Endothelial cell of umbilical vein (primary cell): ENCODE measurements at regions not wholly inside any gene's neighbourhood (a gene's known extent, or its start where the extent isn't known, plus 50 kb on each side); places are given as distances from the start of the nearest gene placed in this dataset.

ENCODE experiments used
- BruUV-seq: library from RNA; stranded (reverse); fragments of 400-500 nt; replicated peaks from 2 replicates; lab custom pipeline; 2021; lab: Mats Ljungman, UMichigan
- CTCF ChIA-PET: fragments of 300-600, 350-600 bp; sonication (Branson Sonifier 250); formaldehyde crosslinking; loops from one replicate; lab custom pipeline; 2021; ENCODE audit warnings: antibody characterized with exemption, inconsistent platforms; lab: Charles Lee
- POLR2A ChIA-PET: fragments of 300-600, 350-600 bp; sonication (Branson Sonifier 250); formaldehyde crosslinking; loops from one replicate; lab custom pipeline; 2021; ENCODE audit warnings: antibody characterized with exemption, inconsistent platforms; lab: Charles Lee
- DNase-seq: peaks from one replicate; pipeline ENCODE4 v3.0.0-alpha.2; 2011; ENCODE audit warnings: low read depth, low spot score
- FAIRE-seq: peaks from 2 replicates; lab custom pipeline; 2011; peaks lifted over from hg19 to GRCh38; lab: Jason Lieb, UNC
- H2AFZ ChIP-seq: 2 replicates; pipeline ENCODE4 v1.6.0; 2012; ENCODE audit warnings: low read depth, low read length, control low read depth, inconsistent platforms
- H3K27ac ChIP-seq: 2 replicates; pipeline ENCODE4 v1.5.1; 2011; ENCODE audit warnings: low read depth, mild to moderate bottlenecking, control low read depth, low read length, moderate library complexity; ENCODE audit not compliant: insufficient read depth
- H3K27me3 ChIP-seq, 2 experiments: 2 replicates each; pipeline versions ENCODE4 v1.6.0 to v1.6.1; 2011; ENCODE audit warnings: low read length in 2 of 2, mixed read lengths in 1 of 2; ENCODE audit not compliant: control insufficient read depth in 2 of 2, insufficient read depth in 2 of 2
- H3K36me3 ChIP-seq, 2 experiments: 2 replicates in 1 of 2; 3 replicates in 1 of 2; pipeline ENCODE4 v1.5.1; 2011; ENCODE audit warnings: low read length in 2 of 2, mild to moderate bottlenecking in 1 of 2, moderate library complexity in 1 of 2; ENCODE audit not compliant: control insufficient read depth in 2 of 2, insufficient read depth in 2 of 2; ENCODE audit errors: extremely low read depth in 1 of 2
- H3K4me1 ChIP-seq: 3 replicates; pipeline ENCODE4 v1.5.1; 2011; ENCODE audit warnings: mild to moderate bottlenecking, low read length; ENCODE audit not compliant: control insufficient read depth, insufficient read depth; ENCODE audit errors: extremely low read depth
- H3K4me2 ChIP-seq: 2 replicates; pipeline ENCODE4 v1.6.1; 2011; ENCODE audit warnings: low read length, control low read depth, mixed read lengths; ENCODE audit not compliant: insufficient read depth
- H3K4me3 ChIP-seq, 3 experiments: fragments of 200-600 bp in 1 of 3; sonication (generic), shearing (Covaris generic) in 1 of 3; replicated peaks in 1 of 3; 2 replicates each; pipeline ENCODE4 v1.5.1; 2011 to 2016; ENCODE audit warnings: control low read depth in 3 of 3, low read length in 3 of 3, mild to moderate bottlenecking in 2 of 3, inconsistent platforms in 1 of 3, low read depth in 1 of 3, moderate library complexity in 1 of 3; ENCODE audit not compliant: insufficient read depth in 1 of 3
- H3K79me2 ChIP-seq: 2 replicates; pipeline ENCODE4 v1.6.0; 2012; ENCODE audit warnings: low read length, inconsistent platforms; ENCODE audit not compliant: control insufficient read depth, insufficient read depth
- H3K9ac ChIP-seq: replicated peaks from 2 replicates; pipeline ENCODE3; 2011; ENCODE audit warnings: low read length, control low read depth; ENCODE audit not compliant: insufficient read depth; ENCODE audit errors: extremely low read depth
- H3K9me1 ChIP-seq: replicated peaks from 3 replicates; pipeline ENCODE4 v1.6.0; 2011; ENCODE audit warnings: mild to moderate bottlenecking, low read length; ENCODE audit not compliant: control insufficient read depth, insufficient read depth; ENCODE audit errors: extremely low read depth
- H3K9me3 ChIP-seq: replicated peaks from 2 replicates; pipeline ENCODE4 v1.5.1; 2012; ENCODE audit warnings: low read length, inconsistent platforms; ENCODE audit not compliant: control insufficient read depth, insufficient read depth
- H4K20me1 ChIP-seq: replicated peaks from 2 replicates; pipeline ENCODE3; 2011; ENCODE audit warnings: mild to moderate bottlenecking, low read length; ENCODE audit not compliant: control insufficient read depth, insufficient read depth; ENCODE audit errors: extremely low read depth
- EZH2 ChIP-seq: IDR thresholded peaks from 2 replicates; pipeline ENCODE4 v1.6.1; 2012; ENCODE audit warnings: borderline replicate concordance, low read depth, mild to moderate bottlenecking, moderate library complexity, low read length, inconsistent platforms; ENCODE audit not compliant: severe bottlenecking
- FOS ChIP-seq: IDR thresholded peaks from 2 replicates; pipeline ENCODE4 v1.6.1; 2011; ENCODE audit warnings: mild to moderate bottlenecking, low read length, moderate library complexity, borderline replicate concordance; ENCODE audit not compliant: insufficient read depth
- GATA2 ChIP-seq: IDR thresholded peaks from 2 replicates; pipeline ENCODE4 v1.7.0; 2011; ENCODE audit warnings: low read depth, mild to moderate bottlenecking, moderate library complexity, mixed read lengths, low read length; ENCODE audit not compliant: insufficient read length, insufficient read depth
- JUN ChIP-seq: IDR thresholded peaks from 2 replicates; pipeline ENCODE4 v1.6.1; 2011; ENCODE audit warnings: borderline replicate concordance, low read depth; ENCODE audit not compliant: insufficient read length, insufficient read depth
- MYC ChIP-seq: IDR thresholded peaks from one replicate; pipeline ENCODE4 v1.6.1; 2011; ENCODE audit warnings: mild to moderate bottlenecking, low read depth, low read length
- POLR2A ChIP-seq: IDR thresholded peaks from 2 replicates; pipeline ENCODE4 v1.6.1; 2012; ENCODE audit warnings: low read depth, mild to moderate bottlenecking, control low read depth, low read length
- POLR2AphosphoS5 ChIP-seq: IDR thresholded peaks from 2 replicates; pipeline ENCODE4 v1.6.1; 2012; ENCODE audit warnings: low read depth, mild to moderate bottlenecking, control low read depth, low read length, moderate library complexity; ENCODE audit not compliant: insufficient read depth
- dilution Hi-C: fragments of 300-500 bp; cut with MboI; formaldehyde crosslinking; loops from one replicate; pipeline ENCODE4 v1.15.0; 2019; ENCODE audit warnings: low sequenced_read_pairs; ENCODE audit not compliant: extremely low pct_ligation_motif_present
- intact Hi-C: fragments of 100-400 bp; cut with micrococcal nuclease; formaldehyde crosslinking; loops from one replicate; pipeline ENCODE4 v1.10.0; 2022
- TF ChIP-seq, protein P1 (sequence below), 2 donors: IDR thresholded peaks; 1 replicate in 1 of 2; 2 replicates in 1 of 2; pipeline ENCODE4 v1.5.1; 2011; ENCODE audit warnings: low read length in 2 of 2, mild to moderate bottlenecking in 2 of 2, moderate library complexity in 2 of 2, control low read depth in 1 of 2, inconsistent platforms in 1 of 2, low read depth in 1 of 2; ENCODE audit not compliant: insufficient read depth in 1 of 2; ENCODE audit errors: extremely low read depth in 1 of 2
- TF ChIP-seq, protein P2 (sequence below): IDR thresholded peaks from 2 replicates; pipeline ENCODE4 v1.6.1; 2011; ENCODE audit not compliant: insufficient read depth, insufficient read length

DNA sequence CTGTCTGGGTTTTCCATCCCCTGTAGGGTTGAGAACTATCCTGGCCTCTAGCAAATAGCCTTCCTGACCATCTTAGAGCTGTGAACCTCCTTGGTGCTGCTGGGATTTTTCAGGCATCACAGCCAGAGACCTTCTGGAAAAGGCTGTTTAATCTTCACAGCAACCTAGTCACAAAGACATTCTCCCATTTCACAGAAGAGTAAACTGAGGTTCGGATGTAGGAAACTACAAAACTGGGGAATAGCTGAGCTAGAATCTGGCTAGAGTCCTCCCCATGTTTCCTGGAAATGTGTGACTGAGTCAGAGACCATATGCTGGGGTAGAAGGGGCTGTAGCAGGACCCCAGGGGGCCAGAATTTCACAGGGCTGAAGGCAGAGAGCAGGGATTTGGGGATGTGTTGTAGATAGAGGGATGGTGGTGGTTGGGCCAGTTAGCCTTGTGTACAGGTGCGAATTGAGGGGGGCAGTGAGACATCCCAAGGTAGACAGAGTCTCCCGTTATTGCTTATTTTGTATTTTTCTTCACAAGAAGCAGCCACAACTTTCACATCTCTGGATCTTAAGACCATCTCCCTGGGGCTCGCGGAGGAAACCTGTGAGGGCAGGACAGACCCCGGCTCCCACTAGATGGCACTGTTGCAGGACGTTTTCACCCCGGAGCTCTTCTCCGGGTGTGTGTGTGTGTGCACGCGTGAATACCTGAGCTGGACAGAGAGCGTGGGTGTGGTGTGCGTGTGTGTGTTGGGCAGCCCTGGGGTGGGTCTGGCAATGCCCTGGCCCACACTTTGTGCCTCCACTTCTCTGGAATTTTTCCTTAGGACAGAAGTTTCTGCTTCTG lies 66.9 kb upstream of the PRR23C start:
- CTCF ChIA-PET: interaction anchor here (0.5 to 3.8 kb wide), 53 partner anchors 9 to 956 kb away, joined by 3 to 140 read pairs (median 4); partner anchors contain the start of gene COPB2
- Histone ChIP-seq H4K20me1 (no peaks in the 10 kb centered on the region), H3K9me3 (no peaks in the 10 kb centered on the region), H3K9ac (no peak overlapping the region), H3K4me3 (no peak overlapping the region), H3K4me1 (no peaks in the 10 kb centered on the region), H3K79me2 (no peaks in the 10 kb centered on the region), H2AFZ (no peak overlapping the region), H3K4me2 (no peak overlapping the region), H3K27ac (no peak overlapping the region), H3K36me3 (no peaks in the 10 kb centered on the region), H3K27me3 (no peaks in the 10 kb centered on the region), H3K9me1 (no peaks in the 10 kb centered on the region)
- FAIRE-seq (peak; percentile 83), DNase-seq (peak; percentile 34)
- POLR2A ChIA-PET: no interaction called here
- TF ChIP-seq, protein P1, sequence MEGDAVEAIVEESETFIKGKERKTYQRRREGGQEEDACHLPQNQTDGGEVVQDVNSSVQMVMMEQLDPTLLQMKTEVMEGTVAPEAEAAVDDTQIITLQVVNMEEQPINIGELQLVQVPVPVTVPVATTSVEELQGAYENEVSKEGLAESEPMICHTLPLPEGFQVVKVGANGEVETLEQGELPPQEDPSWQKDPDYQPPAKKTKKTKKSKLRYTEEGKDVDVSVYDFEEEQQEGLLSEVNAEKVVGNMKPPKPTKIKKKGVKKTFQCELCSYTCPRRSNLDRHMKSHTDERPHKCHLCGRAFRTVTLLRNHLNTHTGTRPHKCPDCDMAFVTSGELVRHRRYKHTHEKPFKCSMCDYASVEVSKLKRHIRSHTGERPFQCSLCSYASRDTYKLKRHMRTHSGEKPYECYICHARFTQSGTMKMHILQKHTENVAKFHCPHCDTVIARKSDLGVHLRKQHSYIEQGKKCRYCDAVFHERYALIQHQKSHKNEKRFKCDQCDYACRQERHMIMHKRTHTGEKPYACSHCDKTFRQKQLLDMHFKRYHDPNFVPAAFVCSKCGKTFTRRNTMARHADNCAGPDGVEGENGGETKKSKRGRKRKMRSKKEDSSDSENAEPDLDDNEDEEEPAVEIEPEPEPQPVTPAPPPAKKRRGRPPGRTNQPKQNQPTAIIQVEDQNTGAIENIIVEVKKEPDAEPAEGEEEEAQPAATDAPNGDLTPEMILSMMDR (IDR thresholded peaks at IDR 0.05; ENCODE audit: extremely low read depth in 1 of 2, insufficient read depth in 1 of 2, low read depth in 1 of 2, low read length in 2 of 2): peak; percentile 70 to 87
- no peak for TF ChIP-seq POLR2AphosphoS5
- no TSS peak for BruUV-seq
- intact Hi-C loops: no loop called here
- dilution Hi-C loops: no loop called here

DNA sequence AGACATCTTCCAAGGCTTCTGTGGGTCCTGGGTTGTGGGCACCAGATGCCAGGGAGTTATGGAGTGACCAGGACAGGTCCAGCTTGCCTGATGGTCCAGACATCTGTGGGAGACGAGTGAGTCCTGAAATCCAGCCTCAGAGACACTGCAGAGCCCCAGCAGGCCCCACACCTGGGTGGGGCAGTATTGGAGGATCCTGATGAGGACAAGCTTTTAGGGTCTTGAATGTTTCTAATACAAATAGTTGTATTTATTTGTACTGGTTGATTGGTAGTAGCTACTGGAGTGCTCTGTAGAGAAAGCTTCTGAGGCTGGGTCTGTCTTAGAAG lies 67.5 kb upstream of the PRR23C start:
- Histone ChIP-seq H2AFZ (no peak overlapping the region), H4K20me1 (no peaks in the 10 kb centered on the region), H3K4me2 (no peak overlapping the region), H3K36me3 (no peaks in the 10 kb centered on the region), H3K9me1 (no peaks in the 10 kb centered on the region), H3K27ac (no peak overlapping the region), H3K9me3 (no peaks in the 10 kb centered on the region), H3K4me1 (no peaks in the 10 kb centered on the region), H3K27me3 (no peaks in the 10 kb centered on the region), H3K79me2 (no peaks in the 10 kb centered on the region), H3K9ac (no peak overlapping the region), H3K4me3 (no peak overlapping the region)
- POLR2A ChIA-PET: no interaction called here
- TF ChIP-seq MYC: no peak
- TF ChIP-seq GATA2: no peak
- TF ChIP-seq, protein P2, sequence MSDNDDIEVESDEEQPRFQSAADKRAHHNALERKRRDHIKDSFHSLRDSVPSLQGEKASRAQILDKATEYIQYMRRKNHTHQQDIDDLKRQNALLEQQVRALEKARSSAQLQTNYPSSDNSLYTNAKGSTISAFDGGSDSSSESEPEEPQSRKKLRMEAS: no peak
- TF ChIP-seq, protein P1 (IDR thresholded peaks at IDR 0.05; ENCODE audit: extremely low read depth in 1 of 2, insufficient read depth in 1 of 2, low read depth in 1 of 2, low read length in 2 of 2): no peak
- TF ChIP-seq JUN: no peak
- no peak for TF ChIP-seq EZH2
- no peak for TF ChIP-seq FOS
- no peak for TF ChIP-seq POLR2A
- no peak for TF ChIP-seq POLR2AphosphoS5
- FAIRE-seq (no peak), DNase-seq (no peak)
- no TSS peak for BruUV-seq
- intact Hi-C loops (no loop called here), dilution Hi-C loops (no loop called here)
- CTCF ChIA-PET: interaction anchor here (0.5 to 3.8 kb wide), 53 partner anchors 9 to 957 kb away, joined by 3 to 140 read pairs (median 4); partner anchors contain the start of gene COPB2
